ENCODE measurements at regions not wholly inside any gene's neighbourhood (a gene's known extent, or its start where the extent isn't known, plus 50 kb on each side); places are given as distances from the start of the nearest gene placed in this dataset.
"Not testable (repeated sequence)": the region's sequence is repeated elsewhere in the genome, so short reads cannot be mapped to it uniquely, and the experiment has no call there.

DNA sequence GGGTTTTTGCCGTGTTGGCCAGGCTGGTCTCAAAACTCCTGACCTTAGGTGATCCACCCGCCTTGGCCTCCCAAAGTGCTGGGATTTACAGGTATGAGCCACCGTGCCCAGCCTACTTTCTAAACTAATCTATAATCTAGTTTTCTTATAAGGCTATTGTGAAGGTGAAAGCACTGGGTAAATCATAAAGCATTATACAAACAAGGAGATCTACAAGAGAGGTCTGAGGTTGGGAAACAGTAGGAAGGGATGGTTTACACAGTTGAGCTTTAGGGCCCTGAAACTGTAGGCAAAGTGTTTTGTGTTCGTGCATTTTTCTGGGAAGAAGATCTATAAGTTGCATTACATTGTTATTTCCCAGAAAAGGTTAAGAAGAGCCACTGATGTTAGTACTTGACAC, 84.9 kb upstream of the MED13 start:
- Histone ChIP-seq H3K36me3 (no peaks in the 10 kb centered on the region), H3K4me3 (no peak overlapping the region), H3K27ac (no peak overlapping the region), H3K4me1 (no peaks in the 10 kb centered on the region), H3K27me3 (peaks cover 0 to 21% (median 6%) of the 10 kb centered on the region in 7 donors), H3K9me3 (no peaks in the 10 kb centered on the region)
- 83 to 89% methylated on average over 4 of the region's 4 CpGs for WGBS, 2 donors
- TF ChIP-seq, protein P1, sequence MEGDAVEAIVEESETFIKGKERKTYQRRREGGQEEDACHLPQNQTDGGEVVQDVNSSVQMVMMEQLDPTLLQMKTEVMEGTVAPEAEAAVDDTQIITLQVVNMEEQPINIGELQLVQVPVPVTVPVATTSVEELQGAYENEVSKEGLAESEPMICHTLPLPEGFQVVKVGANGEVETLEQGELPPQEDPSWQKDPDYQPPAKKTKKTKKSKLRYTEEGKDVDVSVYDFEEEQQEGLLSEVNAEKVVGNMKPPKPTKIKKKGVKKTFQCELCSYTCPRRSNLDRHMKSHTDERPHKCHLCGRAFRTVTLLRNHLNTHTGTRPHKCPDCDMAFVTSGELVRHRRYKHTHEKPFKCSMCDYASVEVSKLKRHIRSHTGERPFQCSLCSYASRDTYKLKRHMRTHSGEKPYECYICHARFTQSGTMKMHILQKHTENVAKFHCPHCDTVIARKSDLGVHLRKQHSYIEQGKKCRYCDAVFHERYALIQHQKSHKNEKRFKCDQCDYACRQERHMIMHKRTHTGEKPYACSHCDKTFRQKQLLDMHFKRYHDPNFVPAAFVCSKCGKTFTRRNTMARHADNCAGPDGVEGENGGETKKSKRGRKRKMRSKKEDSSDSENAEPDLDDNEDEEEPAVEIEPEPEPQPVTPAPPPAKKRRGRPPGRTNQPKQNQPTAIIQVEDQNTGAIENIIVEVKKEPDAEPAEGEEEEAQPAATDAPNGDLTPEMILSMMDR (IDR thresholded peaks at IDR 0.05): no peak
- no peak for ATAC-seq
- intact Hi-C loops (cut with DNase I): no loop called here
- DNase-seq: no peak

DNA sequence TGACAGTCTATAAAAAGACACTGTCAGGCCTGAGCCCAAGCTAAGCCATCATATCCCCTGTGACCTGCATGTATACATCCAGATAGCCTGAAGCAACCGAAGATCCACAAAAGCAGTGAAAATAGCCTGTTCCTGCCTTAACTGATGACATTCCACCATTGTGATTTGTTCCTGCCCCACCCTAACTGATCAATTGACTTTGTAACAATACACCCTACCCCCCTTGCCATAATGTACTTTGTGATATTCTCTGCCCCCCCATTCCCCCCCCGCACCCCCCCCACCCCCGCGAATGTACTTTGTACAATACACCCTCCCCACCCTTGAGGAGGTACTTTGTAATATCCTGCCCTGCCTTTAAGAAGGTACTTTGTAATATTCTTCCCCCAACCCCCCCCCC, 82.2 kb upstream of the MED13 start:
- no peaks in the 10 kb centered on the region for H3K9me3 ChIP-seq
- no peaks in the 10 kb centered on the region for H3K36me3 ChIP-seq
- no peak for DNase-seq
- no peak for ATAC-seq
- no peak overlapping the region for H3K4me3 ChIP-seq
- H3K27me3 ChIP-seq: peaks cover 0 to 17% (median 0%) of the 10 kb centered on the region in 7 donors
- no peak overlapping the region for H3K27ac ChIP-seq
- no peaks in the 10 kb centered on the region for H3K4me1 ChIP-seq
- TF ChIP-seq, protein P1 (IDR thresholded peaks at IDR 0.05): no peak
- intact Hi-C loops (cut with DNase I): no loop called here
- WGBS, 2 donors: 72 to 76% methylated on average over 4 of the region's 4 CpGs

DNA sequence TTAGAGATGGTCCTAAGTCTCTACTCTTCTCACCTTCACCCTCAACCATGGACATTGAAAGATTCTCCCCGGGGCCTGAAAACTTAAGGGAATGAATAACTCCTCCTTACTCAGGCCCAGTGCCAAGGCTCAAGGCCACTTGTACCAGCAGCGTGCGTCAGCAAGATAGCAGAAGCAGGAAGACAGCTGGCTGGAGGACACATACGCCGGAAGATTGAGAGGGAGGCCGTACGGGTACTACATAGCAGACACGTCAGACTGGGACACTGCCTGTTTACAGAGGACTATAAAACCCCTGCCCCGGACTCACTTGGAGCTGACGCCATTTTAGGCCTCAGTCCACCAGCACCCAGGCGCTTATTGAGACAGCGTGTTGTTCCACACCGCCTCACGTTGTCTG, 75.8 kb upstream of the MED13 start:
- Histone ChIP-seq H3K36me3 (no peaks in the 10 kb centered on the region), H3K4me1 (no peaks in the 10 kb centered on the region), H3K27me3 (peaks cover 10 to 44% (median 32%) of the 10 kb centered on the region in 7 donors), H3K27ac (no peak overlapping the region), H3K4me3 (no peak overlapping the region), H3K9me3 (no peaks in the 10 kb centered on the region)
- intact Hi-C loops (cut with DNase I): no loop called here
- TF ChIP-seq, protein P1 (IDR thresholded peaks at IDR 0.05): no peak
- ATAC-seq (no peak), DNase-seq (no peak)
- 57 to 62% methylated on average over 14 of the region's 14 CpGs for WGBS, 2 donors

DNA sequence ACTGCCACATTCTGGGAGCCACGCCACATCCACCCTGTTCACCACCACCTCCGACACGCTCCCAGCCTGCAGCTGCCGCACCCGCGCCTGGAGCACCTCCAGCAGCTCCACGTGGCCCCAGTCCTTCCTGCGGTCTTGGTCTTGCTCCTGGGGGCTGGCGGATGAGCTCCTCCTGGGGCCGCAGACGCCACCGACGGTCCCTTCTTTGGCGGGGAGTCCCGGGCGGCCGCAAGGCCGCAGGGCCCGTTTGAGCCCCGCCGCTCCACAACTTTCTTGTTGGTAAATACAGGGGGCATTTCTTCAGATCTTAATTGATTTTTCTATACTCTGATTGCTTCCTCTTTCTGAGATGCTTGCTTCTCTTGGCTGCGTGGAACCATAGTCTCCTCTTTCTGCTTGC, 75.3 kb upstream of the MED13 start:
- ATAC-seq (no peak), DNase-seq (no peak)
- Histone ChIP-seq H3K27me3 (peaks cover 10 to 44% (median 32%) of the 10 kb centered on the region in 7 donors), H3K27ac (no peak overlapping the region), H3K9me3 (no peaks in the 10 kb centered on the region), H3K4me1 (no peaks in the 10 kb centered on the region), H3K4me3 (no peak overlapping the region), H3K36me3 (no peaks in the 10 kb centered on the region)
- 89 to 90% methylated on average over 22 of the region's 22 CpGs for WGBS, 2 donors
- intact Hi-C loops (cut with DNase I): no loop called here
- TF ChIP-seq, protein P1 (IDR thresholded peaks at IDR 0.05): no peak

DNA sequence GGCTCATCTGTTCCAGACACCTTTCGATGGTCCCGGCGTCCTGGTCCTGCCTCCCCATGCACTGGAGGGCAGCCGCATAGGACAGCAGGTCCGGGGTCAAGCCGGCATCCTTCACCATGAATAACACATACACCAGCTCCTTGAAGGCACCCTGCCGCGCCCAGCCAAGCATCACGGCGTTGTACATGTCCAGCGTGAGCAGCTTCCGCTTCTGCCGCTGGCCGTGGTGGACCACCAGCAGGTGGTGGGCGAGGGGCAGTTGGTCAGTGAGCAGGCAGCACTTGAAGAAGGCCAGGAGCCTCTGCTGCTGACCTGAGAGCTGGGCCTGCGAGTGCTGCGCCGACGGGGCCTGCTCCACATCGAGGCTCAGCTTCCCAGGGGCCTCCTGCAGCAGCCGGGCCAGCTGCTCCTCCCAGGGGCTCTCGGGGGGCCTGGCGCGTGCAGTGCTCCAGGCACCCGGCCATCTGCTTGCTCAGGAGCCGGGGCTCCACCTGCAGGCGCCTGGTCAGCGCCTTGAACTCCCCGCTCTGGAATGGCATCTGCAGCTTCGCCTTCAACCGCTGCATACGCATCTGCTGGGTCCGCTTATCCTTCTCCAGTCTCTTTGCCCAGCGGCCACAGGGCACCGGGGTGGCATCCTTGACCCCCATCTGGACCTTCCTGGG, 74.7 kb upstream of the MED13 start:
- DNase-seq; H3K27ac ChIP-seq; H3K36me3 ChIP-seq; H3K9me3 ChIP-seq; H3K4me1 ChIP-seq; H3K4me3 ChIP-seq; intact Hi-C loops (cut with DNase I): not testable (repeated sequence)
- 79 to 83% methylated on average over 35 of the region's 35 CpGs for WGBS, 2 donors
- ATAC-seq: peak in 2 of 8 donors; percentile 4 to 30
- peaks cover 10 to 44% (median 32%) of the 10 kb centered on the region in 7 donors for H3K27me3 ChIP-seq
